OCI-LY1 (cell line): ENCODE measurements at regions not wholly inside any gene's neighbourhood (a gene's known extent, or its start where the extent isn't known, plus 50 kb on each side); places are given as distances from the start of the nearest gene placed in this dataset.

Experiments used
- CTCF ChIP-seq: fragments of 200-600 bp; sonication (generic), shearing (Covaris generic); IDR thresholded peaks from 2 replicates; pipeline ENCODE4 v1.5.1; 2017; ENCODE audit warnings: mild to moderate bottlenecking, antibody characterized with exemption, low read length, moderate library complexity, mixed read lengths
- EZH2 ChIP-seq: fragments of 200-600 bp; sonication (generic), shearing (Covaris generic); IDR thresholded peaks from 2 replicates; pipeline ENCODE4 v1.8.0; 2017; ENCODE audit warnings: borderline replicate concordance, mixed run types, mild to moderate bottlenecking, antibody characterized with exemption, low read length, moderate library complexity, mixed read lengths

GRCh38 chr3:176663387-176663786, 533.9 kb downstream of the TBL1XR1 start:
- TF ChIP-seq CTCF: no peak
- TF ChIP-seq EZH2: no peak
